ENCODE measurements at regions not wholly inside any gene's neighbourhood (a gene's known extent, or its start where the extent isn't known, plus 50 kb on each side); places are given as distances from the start of the nearest gene placed in this dataset.

DNA sequence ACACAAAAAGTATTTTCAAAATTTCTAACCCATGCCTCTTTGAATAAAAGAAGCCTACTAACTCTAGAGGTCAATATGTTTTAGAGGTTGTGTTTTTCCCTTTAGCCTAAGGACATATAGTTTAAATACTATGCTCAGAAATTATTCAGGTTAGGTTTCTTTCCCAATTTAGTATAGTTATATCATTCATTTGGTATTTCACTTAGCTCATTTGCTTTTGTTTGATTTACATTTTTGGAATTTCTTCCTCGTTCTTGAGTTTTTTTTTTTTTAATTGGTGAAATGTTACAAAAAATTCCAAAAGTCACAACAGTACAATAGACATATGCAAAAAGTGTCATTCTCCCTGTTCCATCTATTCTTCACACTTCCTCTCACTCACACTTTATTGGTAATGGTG, 371.3 kb upstream of the TNP1 start:
- peak; percentile 22 for DNase-seq (ENCODE audit: low read depth)

DNA sequence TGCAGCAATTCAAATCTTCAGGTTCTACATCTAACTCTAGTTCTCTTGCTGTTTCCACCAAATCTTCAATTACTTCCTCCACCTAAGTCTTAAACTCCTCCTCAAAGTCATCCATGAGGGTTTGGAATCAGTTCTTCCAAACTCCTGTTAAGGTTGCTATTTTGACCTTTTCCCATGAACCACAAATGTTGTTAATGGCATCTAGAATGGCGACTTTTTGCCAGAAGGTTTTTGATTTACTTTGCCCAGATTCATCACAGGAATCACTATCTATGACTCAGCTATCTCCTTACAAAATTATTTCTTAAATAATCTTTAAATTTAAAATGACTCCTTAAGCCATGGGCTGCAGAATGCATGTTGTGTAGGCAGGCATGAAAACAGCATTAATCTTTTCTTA, 368.9 kb upstream of the TNP1 start:
- DNase-seq (ENCODE audit: low read depth), result no peak

DNA sequence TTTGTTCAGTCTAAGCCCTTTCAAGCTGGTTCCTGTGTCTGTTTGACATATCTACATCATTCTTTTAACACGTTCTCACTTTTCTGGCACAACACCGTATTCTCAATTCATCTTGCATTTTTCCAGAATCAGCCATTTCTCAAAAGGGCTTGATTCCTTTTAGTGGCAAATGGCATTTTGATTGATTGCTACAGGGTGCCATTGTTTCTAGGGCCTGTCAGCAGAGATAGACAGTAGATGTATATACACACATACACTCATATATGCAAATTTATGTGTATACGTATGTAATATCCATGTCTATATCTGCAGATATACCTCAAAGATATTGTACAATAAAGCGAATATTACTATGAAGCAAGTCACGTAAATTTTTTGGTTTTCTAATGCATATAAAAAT, 367.9 kb upstream of the TNP1 start:
- no peak for DNase-seq (ENCODE audit: low read depth)

DNA sequence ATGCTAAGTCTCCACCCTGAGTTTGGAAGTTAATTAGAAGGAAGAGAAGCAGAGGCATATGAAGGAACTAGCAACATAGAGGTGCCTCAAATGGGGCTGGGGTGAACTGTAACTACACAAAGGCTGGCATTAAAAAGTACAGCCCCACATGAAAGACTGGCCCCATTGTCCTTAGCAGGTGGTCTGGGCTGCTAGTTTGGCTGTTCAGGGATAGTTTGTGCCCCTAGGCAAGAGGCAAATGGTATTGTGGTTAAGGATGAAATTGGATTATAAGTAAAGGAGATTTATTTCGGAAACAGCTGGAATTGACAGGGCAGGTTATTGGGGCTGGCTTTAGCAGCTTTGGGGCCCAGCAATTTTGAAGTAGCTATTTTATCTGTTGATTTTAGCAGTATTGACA, 365.7 kb upstream of the TNP1 start:
- no peak for DNase-seq (ENCODE audit: low read depth)

DNA sequence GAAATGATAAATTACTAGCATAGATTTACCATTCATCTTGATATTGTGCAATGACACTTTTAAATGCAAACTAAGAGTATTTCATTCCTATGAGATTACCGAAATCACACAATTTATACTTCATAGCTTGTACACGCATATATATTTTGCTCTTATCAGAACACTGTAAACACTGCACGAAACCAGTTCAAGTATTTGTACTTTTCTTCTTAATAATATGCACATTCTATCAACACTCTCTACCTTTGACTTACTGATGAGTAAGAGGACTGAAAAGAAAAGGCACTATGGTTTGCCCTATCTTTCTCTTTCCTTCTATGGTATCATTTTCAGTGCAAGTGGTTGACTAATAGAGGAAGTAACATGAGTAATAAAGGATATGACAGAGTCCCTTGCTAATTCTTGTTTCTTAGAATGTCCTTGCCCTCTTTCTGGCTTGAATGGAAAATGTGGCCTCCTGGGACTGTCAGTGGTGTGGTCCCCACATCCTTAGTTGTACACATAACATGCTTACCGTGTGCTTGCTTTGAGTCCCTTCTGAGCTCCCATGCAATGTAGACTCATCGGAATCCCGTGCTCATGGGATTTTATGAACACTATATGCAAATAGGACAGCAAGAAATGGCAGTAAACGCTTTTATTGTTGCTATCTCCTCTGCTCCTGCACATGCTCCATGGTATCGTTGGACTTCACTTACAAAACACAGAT, 363.5 kb upstream of the TNP1 start:
- DNase-seq (ENCODE audit: low read depth), result peak; percentile 93

DNA sequence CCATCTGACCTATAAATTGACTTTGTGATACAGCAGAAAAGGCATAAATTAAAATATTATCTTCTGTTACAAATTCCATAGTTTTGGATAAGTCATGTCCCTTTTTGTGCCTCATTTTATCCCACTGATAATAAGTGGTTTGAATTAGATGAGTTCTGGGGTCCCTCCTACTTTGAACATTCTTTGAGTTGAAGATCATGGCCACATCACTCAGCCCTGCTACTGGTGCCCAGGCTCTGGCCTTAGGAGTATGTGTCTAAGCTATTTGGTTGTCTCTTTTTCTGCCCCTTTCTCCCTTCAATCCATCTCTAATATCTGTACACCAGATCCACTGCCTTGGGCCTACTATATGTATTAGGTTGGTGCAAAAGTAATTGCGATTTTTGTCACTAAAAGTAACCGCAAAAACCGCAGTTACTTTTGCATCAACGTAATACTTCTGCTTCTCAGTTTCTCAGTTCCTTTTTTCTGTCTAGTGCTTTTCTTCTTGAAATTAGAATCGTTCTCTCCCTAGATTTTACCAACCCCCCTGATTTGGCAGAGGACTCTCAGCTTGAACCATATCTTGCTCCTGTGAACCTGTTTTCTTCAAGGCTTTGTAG, 362.5 kb upstream of the TNP1 start:
- DNase-seq (ENCODE audit: low read depth), result no peak

DNA sequence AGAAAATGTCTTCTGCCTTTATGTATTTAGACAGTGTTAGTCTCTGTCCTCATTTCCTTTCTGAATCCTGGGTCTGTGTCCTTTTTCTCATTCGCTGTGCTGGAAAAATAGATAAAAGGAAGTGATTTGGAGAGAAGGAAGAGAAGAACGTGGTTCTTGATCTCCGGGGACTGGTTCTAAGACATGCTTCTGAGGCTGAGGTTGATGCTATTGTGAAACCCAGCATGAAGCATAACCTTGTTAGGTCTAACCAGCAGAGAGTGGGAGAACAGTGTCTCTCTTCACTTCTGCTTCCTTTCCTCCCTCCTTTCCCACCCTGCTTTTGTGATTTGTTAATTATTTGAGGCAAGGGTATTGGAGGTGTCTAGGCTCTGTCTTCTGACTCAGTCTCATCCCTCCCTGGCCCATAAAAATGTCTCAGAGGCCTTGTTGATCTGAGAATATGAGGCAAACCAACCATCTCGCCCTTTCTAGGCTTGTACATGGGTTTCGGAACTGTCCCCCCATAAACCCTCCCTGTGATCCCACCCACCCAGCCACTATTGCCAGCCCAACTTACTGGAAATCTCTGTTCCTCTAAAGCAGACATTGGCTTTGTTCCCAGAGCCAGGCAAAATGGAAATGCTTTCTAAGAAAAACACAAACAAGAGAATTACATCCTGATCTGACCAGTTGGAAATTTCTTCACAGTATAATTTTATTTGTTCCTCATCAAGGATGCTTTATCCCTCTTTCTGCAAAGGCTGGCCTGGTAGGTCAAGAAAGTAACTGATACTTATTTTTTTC, 360.6 kb upstream of the TNP1 start:
- no peak for DNase-seq (ENCODE audit: low read depth)

DNA sequence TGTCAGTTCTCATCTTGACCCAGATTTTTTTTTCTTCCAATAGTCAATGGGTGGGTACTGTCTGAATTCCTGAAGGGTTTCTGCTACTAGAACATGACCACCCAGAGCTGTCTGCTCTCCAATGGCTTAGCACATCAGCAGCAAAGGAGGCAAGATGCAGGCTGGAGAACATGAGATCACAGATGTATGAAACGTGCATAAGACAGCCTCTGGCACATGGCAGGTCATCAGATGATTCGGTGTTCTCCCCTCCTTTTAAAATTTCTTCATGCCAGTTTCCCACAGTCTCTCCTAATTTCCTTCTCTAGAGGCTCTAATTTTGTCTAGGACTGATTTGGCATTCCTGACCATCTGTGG, 359.3 kb upstream of the TNP1 start:
- DNase-seq (ENCODE audit: low read depth), result no peak

DNA sequence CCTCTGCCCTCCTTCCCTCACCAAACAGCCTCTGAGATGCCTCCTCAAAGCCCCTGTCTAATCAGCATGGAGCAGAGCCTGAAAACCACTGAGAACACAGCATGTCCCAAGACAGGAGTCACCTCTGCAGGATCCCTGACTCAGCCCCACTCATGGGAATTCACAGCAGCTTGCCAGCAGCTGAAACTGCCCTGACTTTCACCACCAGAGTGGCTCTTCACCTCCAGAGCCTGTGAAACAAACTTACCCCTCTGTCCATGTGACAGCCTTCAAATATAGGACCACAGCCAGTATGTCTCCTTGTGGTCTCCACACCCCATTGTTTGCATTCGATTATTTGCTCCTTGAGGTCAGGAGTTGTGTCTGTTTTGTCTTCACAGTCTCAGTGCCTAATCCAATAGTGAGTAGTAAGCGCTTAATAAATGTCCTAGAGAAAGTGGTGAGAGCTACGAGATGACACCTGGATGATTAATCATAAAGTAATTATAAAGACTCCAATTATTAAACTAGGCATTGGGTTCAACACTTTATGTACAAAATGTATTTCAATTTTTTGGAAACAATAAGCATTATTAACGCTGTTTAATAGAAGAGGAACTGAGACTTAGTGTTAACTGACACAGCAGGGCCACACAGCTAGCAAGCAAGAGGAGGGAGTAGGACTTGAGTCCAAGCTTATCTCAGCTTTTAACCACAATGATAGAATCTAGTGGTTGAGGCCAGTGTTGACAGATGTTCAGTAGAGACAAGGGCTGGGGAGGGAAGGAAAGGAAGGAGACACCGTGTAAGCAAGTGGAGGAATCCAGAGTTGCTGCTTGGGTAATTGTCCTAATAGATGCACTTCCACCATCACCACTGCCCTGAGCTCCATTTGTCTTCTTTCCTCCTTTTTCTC, 358.7 kb upstream of the TNP1 start:
- DNase-seq (ENCODE audit: low read depth), result peak; percentile 47

DNA sequence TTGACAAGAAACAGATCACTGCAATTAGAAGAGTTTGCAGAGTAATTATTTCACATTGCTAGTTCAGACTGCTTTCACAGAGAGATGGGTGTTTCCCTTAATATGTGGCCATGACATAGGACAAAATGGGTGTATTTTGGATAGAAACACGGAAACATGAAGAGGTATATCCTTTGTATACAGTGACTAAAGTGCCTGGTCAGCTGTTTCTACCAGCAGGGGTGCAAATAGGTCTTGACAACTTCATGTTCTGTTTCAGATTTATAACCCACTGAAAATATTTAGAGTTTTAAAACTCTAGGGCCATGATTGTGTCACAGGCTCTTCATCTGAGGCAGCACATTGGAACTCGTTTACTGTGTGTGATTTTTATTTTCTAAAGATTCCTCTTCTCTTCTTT, 357.1 kb upstream of the TNP1 start:
- DNase-seq (ENCODE audit: low read depth), result no peak

DNA sequence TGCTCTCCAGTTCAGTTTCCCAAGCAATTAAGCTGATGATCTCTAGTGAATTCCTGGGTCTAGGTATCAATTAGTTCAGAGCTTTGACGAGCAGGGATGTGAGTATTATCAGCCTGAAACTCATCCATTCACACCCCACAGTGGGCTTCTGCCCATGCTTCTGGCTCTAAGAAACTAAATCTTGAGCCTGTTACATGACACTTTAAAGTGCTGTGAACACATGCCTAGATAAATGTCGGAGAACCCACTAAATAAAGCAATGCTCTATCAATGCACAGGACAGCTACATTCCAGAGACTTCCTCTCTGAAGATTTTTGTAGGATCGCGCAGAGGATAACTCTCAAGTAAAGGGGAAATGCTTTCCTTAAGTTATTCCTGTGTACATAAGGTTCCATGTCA, 356.5 kb upstream of the TNP1 start:
- no peak for DNase-seq (ENCODE audit: low read depth)

DNA sequence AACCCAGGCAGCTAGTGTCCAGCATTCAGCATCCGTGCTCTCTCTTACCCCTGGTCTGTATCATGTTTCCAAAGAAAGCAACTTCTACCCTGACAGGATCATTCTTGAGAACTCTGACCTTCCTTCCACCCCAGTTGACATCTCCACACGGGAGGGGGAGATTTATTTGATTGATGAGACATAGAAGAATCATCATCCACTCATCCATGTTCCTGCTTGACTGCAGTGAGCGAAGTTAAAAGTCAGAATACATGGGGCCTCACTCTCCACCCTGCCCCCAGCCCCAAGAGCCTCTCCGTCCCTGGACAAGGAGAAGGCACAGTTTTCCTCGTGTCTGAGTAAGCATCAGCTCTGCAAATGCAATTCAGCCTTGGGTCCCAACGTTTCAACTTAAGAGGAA, 356.0 kb upstream of the TNP1 start:
- peak; percentile 18 for DNase-seq (ENCODE audit: low read depth)

DNA sequence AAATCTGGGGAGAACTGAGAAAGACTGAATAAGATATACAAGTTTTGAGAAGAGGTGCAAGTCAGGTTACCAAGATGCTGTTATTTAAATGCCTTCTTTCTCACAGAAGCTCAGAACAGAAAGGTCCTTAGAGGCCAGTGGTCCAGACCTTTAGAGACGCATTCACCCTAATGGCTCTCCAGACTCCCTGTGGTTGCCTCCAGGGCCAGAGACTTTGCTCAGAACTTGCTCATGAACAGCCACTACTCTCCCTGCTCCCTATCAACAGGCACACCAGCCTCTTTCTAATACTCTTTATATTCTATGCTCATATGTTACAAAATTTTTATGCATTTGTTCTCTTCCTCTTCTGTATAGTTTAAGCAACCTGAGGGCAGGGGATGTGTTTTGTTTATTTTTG, 349.0 kb upstream of the TNP1 start:
- DNase-seq (ENCODE audit: low read depth), result no peak

DNA sequence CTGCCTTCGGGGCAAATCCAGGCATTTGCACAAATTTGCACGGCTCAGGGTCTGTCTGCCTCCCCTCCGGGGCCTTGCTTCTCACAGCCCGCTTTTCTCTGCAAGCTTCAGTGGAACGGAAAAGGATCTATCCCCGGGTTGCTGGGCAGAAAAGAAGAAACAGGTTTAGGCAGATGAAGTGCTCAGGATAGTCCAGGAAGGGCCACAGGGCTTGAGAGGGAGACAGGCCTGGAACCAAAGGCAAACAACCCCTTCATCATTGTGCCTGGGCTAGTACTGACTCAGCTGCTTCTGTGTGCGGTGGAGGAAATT, 347.8 kb upstream of the TNP1 start:
- no peak for DNase-seq (ENCODE audit: low read depth)

DNA sequence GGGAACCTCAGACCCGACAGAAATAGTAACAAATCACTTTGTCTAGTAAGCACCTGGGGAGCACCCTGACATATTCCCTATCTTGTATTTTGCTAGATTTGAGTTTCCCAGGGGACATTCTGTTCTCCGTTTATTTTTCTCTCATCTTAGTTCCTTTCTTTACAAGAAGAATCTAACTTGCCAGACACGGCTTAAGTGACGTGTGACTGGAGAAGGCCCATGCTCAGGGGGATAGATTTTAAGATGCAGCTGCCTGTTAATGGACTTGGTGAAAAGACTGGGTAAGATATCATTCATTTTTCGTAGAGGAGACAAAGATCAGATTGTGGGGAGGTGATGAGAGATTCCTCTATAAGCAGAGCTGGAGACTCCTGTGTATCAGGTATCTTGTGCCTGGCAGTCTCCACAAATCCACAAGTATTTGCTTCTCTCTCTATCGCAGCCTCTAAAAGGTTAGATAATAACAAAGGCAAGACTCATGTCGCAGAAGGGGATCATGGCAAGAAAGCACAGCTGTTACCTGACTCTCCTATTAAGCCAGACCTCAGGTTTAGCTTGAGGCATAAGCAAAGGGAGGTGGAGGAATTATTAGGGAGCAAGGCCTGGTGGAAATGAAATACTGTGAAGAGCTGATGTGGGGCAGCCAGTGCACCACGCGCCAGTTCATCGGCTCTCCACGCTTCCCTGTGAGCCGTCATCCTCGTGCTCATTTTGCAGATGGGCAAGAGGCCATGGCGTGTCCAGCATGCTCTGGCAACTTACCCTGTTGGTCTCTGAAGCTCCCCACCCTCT, 347.2 kb upstream of the TNP1 start:
- DNase-seq (ENCODE audit: low read depth), result no peak

DNA sequence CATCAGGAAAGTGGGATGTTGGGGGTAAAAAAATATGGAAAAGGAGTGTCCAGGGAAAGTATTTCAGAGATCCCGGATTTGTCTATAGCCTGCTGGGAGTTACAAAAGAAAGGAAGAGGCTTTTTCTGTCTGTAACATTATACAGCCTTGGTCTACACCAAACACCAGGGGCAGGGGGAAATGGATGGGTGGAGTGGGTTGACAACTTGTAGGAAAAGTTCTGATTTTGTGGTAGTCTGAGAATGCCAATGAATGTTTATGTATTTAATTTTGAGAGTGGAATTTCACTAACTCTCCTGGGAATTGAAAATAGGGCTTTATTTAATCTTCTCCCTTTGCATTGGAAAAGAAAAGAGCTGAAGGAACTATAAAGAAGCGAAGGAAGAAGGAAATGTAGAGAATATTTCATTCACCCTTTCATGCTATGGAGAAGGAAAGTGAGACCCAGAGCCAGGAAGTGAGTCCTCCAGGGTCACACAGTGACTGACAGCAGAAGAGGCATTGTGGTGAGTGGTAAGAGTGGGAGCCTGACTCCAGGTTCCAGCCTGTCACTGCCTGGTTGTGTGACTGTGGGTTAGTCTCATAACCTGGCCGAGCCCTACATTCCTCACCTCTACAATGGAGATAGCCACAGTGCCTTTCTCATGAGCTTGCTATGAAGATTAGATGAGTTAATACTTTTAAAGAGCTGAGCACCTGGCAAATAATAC, 346.3 kb upstream of the TNP1 start:
- DNase-seq (ENCODE audit: low read depth), result peak; percentile 3

DNA sequence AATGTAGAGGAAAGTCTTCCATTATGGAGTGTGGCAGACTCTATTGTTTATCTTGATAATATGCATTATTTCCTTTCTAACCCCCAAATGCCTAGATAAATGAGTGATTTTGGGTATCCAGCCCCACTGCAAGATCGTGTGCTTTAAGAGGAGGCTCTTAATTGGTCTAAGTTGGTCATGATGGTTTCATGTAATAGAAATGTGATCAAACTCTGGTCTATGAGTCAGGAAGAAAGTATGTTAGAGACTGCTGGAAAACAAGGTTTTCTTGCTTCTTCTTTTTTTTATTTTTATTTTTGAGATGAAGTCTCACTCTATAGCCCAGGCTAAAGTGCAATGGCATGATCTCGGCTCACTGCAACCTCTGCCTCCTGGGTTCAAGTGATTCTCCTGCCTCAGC, 344.5 kb upstream of the TNP1 start:
- peak; percentile 78 for DNase-seq (ENCODE audit: low read depth)

DNA sequence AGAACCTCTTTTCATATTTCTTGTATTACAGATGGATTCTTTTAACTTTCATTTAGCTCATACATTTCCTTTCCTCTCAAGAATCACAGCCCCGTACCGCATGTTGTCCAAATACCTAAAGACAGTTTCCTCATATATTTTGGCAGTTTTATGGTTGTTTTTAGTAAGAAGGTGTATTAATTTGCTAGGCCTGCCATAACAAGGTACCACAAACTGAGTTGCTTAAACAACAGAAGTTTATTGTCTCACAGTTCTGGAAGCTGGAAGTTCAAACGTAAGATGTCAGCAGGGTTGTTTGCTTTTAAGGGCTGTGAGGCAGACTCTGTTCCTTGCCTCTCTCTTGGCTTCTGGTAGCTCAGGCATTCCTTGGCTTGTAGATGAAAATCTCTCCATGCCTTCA, 343.2 kb upstream of the TNP1 start:
- DNase-seq (ENCODE audit: low read depth), result no peak

DNA sequence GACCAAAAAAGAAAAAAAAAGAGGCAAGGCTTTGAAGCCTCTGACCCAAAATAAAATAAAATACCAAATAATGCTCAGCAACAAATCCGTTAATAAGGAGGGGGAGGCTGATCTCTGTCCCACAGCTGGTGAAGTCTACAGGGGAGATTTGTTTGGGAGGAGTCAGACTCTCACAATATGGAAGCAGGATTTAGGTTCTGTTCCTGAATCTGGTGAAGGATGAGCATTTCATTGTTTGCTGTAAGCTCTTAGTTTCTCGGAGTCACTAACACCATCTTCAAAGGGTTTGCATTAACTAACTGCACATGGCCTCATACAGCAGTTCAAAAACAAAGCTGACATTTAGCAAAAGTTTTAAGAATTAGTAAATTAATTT, 339.4 kb upstream of the TNP1 start:
- DNase-seq (ENCODE audit: low read depth), result no peak

DNA sequence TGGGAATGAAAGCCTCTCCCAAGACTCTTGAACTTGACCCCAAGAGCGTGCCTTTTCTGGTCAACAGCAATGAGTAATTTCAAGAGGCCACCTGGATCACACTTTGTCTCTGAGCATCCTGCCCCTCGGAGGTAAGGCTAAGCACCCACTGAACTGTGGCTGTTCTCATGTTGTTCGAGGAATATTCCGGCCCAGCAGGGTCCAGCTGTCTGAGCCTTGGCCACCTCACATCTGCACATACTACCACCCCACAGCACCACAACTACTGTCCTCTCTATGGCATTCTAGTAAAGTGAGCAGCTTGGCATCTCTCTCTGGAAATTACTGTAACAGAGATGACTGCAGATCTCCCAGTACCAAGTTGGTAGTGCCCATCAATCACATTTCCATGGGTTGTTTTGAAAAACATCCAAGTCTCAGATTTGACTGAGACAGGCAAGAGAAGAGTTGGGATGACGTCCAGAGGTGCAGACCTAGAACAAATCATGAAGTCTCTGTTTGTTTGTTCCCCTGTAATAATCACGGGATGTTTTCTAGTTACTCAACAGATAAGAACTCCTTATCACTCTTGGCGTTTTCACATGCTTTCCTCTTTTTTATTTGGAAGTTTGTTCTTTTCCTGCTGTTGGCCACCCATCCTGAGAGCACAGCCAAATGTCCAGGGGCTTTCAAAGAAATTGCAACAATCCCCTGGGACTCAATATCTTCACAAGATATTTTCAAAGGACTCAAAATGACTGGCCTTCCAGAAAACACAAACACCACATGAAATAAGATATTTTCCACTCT, 336.0 kb upstream of the TNP1 start:
- DNase-seq (ENCODE audit: low read depth), result no peak

Measured in ELR (cell line).